NCI-H526 treated with DMSO at 0.1 percent for 48 hours (cell line): ENCODE measurements at regions not wholly inside any gene's neighbourhood (a gene's known extent, or its start where the extent isn't known, plus 50 kb on each side); places are given as distances from the start of the nearest gene placed in this dataset.

Experiments used
- DNase-seq: peaks from one replicate; lab custom pipeline; 2025; lab: John Stamatoyannopoulos, UW

DNA sequence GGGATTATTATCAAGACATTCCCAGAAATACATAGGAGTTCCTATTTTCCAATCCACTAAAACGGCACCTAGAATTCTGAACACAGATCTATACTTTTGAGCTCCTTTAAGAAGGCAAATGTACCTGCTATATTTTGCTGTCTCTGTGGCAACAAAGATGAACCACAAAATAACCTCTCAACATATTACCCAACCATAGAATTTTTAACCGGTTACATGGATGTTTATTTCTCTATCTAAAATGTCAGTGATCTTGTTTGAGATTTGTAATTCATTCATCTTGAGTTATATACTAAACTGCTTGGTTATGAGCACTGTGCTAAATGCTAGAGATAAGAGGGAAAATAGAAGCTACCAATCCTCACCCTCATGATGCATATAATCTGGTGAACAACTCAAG, 117.5 kb upstream of the HMGCLL1 start:
- no peak for DNase-seq

DNA sequence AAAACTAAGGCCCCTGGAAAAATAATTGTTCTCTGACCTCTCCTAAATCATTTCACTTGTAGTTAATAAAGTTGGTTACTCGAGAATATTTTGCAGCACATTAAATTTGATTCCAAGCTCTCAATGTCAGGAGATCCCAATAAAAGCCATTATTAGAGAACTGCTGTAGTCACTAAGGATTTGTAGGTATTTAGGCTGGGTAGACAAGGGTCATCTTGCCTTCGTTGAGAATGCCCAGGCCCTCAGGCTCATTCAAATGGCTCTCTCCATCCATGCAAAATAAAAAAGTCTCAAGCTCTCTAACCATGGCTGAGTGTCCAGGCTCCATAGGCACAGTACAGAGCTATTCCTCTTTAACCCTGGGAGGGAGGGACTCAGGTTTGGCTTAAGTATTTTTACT, 117.0 kb upstream of the HMGCLL1 start:
- no peak for DNase-seq

DNA sequence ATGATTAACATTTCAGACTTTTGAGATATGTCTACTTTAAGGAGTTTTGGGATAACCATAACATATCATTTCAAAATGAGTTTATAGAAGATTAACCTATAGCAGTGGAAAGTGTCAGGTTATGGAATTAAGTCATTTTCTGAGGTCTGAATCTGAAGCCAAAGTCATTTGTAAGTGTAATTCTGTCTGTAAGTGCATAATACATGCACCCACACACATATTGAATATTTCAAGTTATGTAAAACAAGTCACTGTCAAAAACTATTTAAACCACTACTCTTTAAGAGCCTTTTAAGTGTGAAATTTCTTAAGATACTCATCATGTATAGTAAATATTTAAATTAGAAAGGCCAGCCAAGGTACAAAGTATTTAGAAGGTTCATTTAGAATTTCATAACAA, 115.8 kb upstream of the HMGCLL1 start:
- DNase-seq: no peak

DNA sequence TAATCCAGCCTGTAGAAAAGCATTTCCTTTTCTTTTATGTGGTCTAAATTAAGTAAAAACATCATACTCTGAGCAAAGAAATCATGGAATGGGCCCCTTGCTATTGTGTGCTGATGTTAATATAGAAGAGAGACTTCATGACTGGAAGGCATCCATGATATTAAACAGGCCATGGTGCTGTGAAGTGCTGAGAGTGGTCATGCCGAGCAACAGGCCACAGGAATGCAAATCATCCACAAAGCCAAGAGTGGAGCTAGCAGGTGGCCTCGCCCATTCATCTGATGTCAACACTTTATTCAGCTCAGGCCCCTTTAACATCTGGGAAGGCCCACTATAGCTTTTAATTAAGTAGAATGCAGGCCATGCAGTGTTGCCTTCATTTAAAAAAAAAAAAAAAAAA, 115.2 kb upstream of the HMGCLL1 start:
- peak; percentile 4 for DNase-seq

DNA sequence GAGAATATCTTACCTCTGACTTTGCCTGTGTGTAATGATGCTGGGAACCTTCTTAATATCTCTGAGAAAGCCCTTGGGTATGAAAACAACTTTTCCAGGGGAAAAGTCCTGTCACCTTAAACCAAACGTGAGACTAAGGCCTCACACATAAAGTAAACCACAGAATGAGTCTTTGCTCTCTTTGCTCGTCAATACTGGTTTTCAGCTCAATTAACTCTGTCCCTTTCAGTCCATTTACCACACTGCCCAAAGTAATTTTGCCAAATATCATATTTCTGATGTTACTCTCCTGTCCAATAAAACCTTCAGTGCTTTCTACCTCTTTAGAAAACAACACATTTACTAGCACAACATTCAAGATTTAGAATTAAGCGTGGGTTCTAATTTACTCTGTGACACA, 100.5 kb upstream of the HMGCLL1 start:
- DNase-seq: no peak

DNA sequence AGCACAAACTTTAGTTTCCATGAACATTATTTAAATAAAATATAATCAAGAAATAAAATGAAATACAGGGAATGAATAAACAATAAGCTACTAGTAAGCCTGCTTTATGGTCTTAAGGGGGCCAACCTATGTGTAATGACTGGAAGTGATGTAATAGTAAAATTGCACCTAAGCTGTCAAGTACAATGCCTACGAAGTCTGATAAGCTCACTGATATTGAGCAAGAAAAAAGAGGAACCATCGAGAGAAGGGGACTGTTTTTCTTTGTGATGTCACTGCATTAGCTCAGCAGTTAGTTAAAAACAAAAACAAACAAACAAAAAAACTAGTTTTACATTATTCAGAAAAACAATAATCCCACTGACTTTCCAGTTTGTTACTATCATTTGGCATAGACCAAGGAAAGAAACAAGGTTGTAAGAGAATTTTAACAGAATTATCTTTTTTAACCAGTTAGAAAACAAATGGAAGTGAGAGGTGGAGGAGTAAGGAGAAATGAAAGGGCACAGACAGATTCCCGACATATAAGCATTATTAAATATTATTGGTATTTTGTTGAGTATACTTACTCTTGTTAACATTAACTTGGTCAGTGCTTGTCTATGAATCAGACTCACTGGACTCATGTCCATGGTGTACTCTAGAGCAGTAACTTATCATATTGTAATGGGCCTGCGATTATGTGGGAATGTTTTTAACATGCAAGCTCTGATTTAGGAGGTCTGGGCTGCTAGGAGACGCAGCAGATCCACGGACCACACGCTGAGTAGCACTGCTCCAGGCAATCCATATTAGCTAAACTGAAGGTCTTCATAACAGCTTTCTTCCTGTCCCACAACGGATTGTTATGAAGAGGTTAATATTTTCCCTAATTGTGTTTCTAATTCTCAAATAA, 99.6 kb upstream of the HMGCLL1 start:
- no peak for DNase-seq

DNA sequence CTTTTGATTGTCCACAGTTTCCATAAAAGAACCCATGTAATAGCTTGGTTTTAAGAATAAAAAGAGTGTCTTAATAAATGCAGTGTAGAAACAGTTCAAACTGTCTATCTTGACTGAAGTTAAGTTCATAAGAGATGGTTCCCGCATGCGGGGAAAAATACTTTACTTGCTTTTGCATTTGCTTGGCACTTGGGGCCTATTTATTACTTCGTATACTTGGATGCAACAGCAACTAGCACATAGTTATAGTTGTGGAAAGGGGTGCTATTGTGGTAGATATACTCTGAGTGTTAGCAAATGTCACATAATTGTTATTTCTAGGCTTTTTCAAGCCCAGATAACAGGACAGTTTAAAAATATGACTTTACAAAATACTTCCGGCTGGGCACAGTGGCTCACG, 97.7 kb upstream of the HMGCLL1 start:
- DNase-seq: no peak

DNA sequence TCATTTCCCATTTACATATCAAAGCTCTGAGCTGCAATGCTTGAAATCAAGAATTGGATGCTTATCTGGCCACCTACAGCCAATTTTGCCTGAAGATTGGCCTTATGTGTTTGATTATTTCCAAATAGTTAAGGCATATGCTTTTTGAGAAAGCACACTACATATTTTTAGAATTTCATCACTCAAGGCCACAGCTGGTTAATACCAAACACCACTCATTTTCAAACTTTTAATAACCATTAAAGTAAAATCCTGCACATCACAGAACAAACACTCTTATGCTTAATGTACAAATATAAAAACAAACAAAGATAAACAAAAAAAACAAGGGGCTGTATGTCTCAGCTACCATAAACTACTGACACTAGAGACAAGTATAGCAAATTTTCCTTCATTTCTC, 96.9 kb upstream of the HMGCLL1 start:
- no peak for DNase-seq

DNA sequence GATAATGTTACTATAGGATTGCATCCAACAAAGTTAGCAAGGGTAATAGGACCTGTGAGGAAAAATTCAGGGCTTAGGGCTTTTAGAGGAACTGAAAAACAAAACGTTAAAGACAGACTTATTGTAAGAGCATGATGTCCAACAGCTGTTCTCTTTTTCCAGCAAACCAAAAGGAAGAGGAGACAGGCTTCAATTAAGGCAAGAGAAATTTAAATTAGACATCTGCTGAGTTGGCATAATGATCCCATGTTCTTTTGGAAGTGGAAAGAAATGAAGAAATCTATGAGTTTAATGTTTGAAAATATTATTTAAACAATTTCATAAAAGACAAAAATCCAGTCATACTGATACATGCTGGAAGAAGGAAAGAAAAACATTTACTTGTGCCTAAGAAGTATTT, 95.7 kb upstream of the HMGCLL1 start:
- no peak for DNase-seq

DNA sequence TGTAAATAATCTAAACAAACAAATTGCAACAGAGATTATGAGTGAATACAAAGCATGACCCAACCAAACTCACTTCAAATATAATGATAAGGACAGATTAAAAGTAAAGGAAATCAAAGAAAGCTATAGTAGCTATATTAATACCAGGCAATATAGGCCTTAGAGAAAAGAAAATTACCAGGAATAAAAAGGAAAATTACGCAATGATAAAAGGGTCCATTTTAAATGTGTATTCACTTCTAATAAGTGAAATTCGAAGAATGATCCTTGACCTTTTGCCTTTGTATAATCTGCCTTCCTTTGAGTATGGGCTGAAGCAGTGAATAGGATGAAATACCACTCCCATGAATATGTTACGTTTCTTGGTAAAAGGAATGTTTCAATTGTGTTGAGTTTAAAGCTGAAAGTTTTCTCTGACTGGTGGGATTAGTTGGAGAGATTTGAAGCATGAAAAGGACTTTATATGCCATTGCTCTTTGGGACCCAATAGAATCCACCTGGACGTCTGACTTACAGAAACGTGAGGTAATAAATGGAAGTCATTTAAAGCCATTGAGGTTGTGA, 91.9 kb upstream of the HMGCLL1 start:
- no peak for DNase-seq

DNA sequence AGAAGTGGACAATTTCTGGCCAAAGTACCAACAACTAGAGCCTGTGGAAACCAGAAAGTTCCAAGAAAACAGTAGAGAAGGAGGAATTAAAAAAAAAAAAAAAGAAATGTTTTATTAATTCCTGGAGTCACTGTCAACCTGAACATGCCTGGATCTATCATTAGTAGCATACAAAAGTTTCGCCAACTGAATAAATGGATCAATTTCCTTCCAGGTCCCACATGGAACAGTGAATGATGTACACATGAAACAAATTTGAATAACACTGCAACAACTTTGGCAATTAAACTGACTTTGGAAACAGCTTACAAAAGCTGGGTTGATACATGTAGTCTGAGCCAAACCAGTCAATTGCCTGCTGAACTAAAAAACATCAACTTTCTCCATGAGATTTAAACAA, 90.0 kb upstream of the HMGCLL1 start:
- no peak for DNase-seq

DNA sequence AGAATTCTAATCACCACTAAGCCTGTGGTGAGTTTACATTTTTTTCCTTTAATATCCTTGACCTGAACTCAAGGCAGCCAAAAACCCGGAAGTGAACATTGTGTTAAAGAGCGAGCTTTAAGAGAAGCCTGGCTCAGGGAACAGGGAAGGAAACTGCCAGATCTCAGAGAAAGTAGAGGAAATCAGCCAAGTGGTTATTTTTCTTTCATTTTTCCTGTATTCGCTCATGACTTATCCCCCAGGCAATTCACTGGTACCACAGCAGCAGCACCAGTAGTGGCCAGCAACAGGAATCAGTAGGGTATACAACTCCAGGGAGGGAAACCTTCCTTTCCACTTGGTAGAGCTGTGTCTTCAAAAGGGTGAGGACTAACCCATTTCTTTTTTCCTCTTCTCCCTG, 89.6 kb upstream of the HMGCLL1 start:
- DNase-seq: no peak

DNA sequence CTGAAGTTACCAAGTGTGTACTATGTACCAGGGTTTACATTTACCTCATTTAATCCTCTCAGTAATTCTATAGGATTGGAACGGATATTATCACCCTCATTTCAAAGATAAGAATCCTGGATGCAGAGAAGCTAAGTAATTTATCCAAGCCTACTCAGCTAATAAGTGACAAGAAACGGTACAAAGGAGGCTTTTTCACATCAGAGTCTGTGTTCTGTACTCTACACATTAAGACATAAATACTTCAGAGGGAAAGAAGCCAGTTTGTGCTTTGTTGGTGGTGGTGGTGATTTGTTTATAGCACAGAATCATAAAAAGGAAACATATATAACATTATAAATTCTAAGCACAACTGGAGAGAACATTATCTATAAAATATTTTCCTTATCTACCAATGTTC, 88.3 kb upstream of the HMGCLL1 start:
- no peak for DNase-seq

DNA sequence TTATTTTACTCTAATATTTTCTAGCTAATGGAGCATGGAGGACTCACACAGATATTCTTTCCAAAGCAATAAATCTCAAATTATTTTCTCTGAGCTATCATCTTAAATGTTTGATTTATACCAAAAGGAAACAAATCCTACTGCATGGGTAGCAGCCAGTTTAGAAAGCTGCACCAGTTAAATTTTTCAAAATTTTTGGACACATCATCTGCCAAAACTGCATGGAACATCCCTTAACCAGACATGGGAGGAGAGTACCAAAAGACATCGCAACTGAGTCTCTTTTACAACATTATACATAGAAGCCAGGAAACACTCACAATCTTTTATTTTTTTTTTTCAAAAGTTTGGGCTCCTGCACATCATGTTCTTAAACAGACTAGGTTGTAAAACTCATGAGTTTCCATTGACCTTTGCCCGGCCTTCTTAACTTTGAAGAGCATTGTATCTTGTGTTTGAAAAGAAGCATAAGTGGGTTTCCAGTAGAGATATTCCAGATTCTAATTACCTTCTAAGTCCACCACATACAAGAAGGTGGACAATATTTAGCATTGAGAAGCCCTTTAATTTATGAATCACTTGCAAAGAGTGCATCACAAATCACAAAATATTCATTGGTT, 87.7 kb upstream of the HMGCLL1 start:
- no peak for DNase-seq

DNA sequence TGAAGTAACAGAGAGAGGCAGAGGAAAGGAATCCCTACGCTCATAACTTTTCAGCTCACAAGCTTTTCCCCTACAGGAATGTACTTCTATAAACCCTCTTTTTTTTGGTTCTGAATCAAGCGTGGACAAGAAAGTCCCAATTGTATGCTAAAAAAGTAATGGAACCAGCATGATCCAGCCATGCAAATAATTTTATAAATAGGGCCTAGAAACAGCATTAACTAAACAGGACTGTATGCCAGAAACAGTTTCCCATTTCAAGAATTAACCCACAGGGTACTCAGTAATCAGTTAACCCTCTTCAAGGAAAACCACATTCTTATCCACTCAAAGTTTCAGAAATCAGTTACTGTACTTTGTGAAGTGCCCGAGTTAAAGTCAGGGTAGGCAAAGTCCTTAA, 87.0 kb upstream of the HMGCLL1 start:
- no peak for DNase-seq

DNA sequence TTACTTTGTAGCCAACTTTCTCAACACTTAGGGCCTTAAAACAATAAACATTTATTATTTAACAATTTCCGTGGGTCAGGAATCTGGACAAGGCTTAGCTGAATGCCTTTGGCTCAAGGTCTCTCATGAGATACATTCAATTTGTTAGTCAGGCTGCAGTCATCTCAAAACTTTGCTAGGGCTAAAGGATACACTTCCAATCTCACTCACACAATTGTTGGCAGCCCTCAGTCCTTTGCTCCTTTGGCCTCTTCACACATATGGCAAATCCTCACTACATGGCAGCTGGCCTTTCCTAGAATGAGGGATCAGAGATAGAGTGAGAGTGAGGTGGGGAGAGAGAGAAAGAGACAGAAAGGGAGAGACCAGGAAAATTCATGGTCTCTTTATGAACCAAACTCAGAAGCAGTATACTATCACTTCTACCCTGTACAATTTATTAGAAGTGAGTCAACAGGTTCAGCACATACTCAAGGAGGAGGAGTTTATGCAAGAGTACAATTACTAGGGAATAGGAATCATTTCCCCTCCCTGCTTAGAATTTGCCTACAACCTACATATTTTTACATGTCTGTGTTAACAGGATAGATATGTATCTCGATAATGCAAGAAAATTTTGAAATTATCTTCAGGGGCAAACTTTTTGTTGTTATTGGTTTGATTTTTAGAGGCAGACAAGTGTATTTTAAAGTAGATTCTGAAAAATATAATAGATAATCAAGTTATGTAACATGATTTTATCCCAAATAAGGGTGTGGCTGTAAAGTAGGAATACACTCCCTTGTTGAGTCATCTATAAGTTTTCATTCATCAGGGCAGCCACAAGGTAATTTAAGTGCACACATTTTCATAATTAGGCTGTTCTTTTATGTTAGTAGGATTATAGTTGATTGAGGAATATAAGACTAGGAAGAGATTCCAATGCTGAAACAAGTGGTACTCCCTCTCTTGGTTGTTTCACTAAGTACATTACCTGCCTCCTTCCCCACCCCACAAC, 85.9 kb upstream of the HMGCLL1 start:
- DNase-seq: no peak

DNA sequence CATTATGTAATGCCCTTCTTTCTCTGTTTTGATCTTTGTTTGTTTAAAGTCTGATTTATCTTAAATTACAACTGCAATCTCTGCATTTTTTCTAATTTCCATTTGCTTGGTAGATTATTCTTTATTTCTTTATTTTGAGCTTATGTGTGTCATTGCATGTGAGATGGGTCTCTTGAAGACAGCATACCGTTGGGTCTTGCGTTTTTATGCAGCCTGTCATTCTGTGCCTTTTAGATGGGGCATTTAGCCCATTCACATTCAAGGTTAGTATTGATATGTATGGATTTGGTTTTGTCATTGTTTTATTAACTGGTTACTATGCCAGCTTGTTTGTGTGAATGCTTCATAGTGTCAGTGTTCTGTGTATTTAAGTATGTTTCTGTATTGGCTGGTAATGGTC, 84.9 kb upstream of the HMGCLL1 start:
- no peak for DNase-seq

DNA sequence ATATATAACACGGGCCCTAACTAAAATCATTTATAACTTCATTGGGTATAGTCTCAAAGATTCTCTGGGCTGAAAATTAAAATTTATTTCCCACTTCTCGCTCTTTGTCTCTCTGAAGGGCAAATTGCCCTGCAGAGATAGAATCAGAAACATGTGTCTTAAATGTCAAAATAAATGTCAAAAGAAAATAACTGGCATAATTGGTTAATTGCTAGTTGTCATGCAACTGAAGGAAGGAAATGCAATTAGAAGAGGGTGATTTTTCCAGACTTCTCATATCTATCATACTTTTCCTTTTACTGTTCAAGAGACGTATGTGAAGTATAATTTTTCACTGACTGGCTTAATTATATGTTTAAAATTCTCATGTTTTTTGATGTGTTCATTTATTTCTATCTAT, 80.3 kb upstream of the HMGCLL1 start:
- DNase-seq: no peak

DNA sequence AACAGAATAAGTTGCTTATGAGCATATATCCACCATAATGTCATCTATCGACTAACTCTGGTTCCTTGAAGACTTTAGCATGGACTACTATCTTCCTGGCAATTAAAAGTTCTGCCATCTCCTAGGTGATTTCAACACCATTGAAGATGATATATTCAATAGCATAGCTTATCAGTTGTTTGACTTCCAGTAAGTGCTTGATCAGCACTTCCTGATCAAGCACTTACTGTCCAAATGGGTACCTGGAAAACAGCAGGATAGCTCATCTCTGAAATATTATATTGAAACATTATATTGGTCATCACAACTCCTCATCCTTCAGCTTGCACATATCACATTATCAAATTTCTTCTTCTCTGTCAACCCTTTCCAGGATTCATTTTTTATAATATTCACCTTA, 75.5 kb upstream of the HMGCLL1 start:
- DNase-seq: no peak

DNA sequence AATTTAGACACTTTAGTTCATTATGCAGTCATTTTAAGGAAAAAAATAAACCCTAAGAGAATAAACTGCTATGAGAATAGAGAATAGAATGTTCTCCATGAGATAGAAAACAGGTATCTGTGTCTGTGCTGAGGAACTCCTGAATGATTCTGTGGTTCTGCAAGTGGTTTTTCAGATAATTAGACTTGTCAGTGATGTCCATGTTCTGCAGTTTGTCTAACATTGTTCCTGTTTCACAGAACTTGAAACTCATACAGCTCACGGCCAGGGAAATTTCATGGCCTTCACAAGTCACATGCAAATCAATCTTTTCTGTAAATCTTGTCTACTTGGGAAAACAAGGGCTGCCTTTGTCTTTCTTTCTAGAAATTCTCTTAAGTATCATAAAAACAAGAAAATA, 73.4 kb upstream of the HMGCLL1 start:
- DNase-seq: peak; percentile 31

DNA sequence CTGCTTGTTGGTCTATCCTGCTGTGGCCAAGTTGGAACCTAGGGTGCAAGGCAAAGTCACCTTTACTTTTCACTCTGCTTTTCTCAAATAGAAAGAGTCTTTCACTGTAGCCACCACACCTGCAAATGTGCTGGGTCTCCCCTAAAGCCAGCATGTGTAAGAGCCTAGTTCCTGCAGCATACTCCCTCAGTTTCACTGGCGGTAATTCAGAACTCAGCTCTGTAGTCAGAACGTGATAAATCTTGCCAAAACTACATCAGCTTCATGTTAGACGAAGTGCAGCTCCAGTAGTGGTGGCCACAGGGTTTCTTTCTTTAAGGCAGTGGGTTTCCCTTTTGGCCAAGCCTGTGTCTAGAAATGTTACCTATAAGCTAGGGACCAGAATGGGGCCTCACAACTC, 72.0 kb upstream of the HMGCLL1 start:
- DNase-seq: no peak

DNA sequence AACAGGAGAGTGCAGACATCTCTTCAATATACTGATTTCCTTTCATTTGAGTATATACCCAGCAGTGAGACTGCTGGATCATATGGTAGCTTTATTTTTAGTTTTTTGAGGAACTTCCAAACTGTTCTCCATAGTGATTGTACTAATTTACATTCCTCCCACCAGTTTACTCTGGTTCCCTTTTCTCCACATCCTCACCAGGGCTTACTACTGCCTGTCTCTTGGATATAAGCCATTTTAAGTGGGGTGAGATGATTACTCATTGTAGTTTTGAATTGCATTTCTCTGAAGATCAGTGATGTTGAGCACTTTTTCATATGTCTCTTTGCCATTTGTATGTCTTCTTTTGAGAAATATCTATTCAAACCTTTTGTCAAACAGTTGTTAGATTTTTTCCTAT, 64.9 kb upstream of the HMGCLL1 start:
- no peak for DNase-seq
